ENCODE measurements at regions not wholly inside any gene's neighbourhood (a gene's known extent, or its start where the extent isn't known, plus 50 kb on each side); places are given as distances from the start of the nearest gene placed in this dataset.

GRCh38 chr12:81811778-81812125 lies 52.6 kb upstream of the PPFIA2 start:
- DNase-seq (ENCODE audit: low read depth, low spot score) (no peak), ATAC-seq (no peak)
- no TSS peak for BruUV-seq (replicated peaks)
- in situ Hi-C loops (cut with HindIII; ENCODE audit: low pct_unique_long_range_greater_than_20kb, low sequenced_read_pairs): no loop called here
- no peak for TF ChIP-seq CTCF (IDR thresholded peaks at IDR 0.05)
- no peak for TF ChIP-seq POLR2AphosphoS5 (IDR thresholded peaks at IDR 0.05; ENCODE audit: low read depth, low read length)
- TF ChIP-seq SIN3A (IDR thresholded peaks at IDR 0.05; ENCODE audit: borderline replicate concordance, insufficient read depth, low read depth, low read length): no peak
- TF ChIP-seq REST (IDR thresholded peaks at IDR 0.05; ENCODE audit: insufficient read depth in 1 of 2, low read depth in 2 of 2, low read length in 1 of 2): no peak
- no peak for TF ChIP-seq TCF7L2 (IDR thresholded peaks at IDR 0.05; ENCODE audit: low read depth, low read length)
- H3K4me1 ChIP-seq (ENCODE audit: control insufficient read depth, insufficient read depth, low read length): no peaks in the 10 kb centered on the region
- no peaks in the 10 kb centered on the region for H3K27me3 ChIP-seq (ENCODE audit: control insufficient read depth, insufficient read depth, low read length)
- ChIA-PET POLR2A (no interaction called here), CTCF (no interaction called here)
- H3K9me3 ChIP-seq (ENCODE audit: control insufficient read depth, insufficient read depth, low read depth, low read length): no peaks in the 10 kb centered on the region
- H3K27ac ChIP-seq (ENCODE audit: low read length): no peak overlapping the region
- no peaks in the 10 kb centered on the region for H3K36me3 ChIP-seq (ENCODE audit: control insufficient read depth, insufficient read depth, low read length)
- H3K4me3 ChIP-seq (ENCODE audit: low read depth in 2 of 2, low read length in 2 of 2): no peak overlapping the region
- intact Hi-C loops (cut with micrococcal nuclease; ENCODE audit: unreplicated experiment): no loop called here

- BruUV-seq (replicated peaks): no TSS peak
- in situ Hi-C loops (cut with HindIII; ENCODE audit: low pct_unique_long_range_greater_than_20kb, low sequenced_read_pairs): no loop called here
- intact Hi-C loops (cut with micrococcal nuclease; ENCODE audit: unreplicated experiment): no loop called here
- DNase-seq (ENCODE audit: low read depth, low spot score) (no peak), ATAC-seq (no peak)
- H3K36me3 ChIP-seq (ENCODE audit: control insufficient read depth, insufficient read depth, low read length): no peaks in the 10 kb centered on the region
- H3K27me3 ChIP-seq (ENCODE audit: control insufficient read depth, insufficient read depth, low read length): no peaks in the 10 kb centered on the region
- CTCF ChIA-PET: no interaction called here
- POLR2A ChIA-PET: no interaction called here
- H3K4me3 ChIP-seq (ENCODE audit: low read depth in 2 of 2, low read length in 2 of 2): no peak overlapping the region
- no peak overlapping the region for H3K27ac ChIP-seq (ENCODE audit: low read length)
- no peaks in the 10 kb centered on the region for H3K4me1 ChIP-seq (ENCODE audit: control insufficient read depth, insufficient read depth, low read length)
- TF ChIP-seq POLR2AphosphoS5 (IDR thresholded peaks at IDR 0.05; ENCODE audit: low read depth, low read length): no peak
- no peak for TF ChIP-seq TCF7L2 (IDR thresholded peaks at IDR 0.05; ENCODE audit: low read depth, low read length)
- no peak for TF ChIP-seq CTCF (IDR thresholded peaks at IDR 0.05)
- no peak for TF ChIP-seq SIN3A (IDR thresholded peaks at IDR 0.05; ENCODE audit: borderline replicate concordance, insufficient read depth, low read depth, low read length)
- TF ChIP-seq REST (IDR thresholded peaks at IDR 0.05; ENCODE audit: insufficient read depth in 1 of 2, low read depth in 2 of 2, low read length in 1 of 2): no peak
- no peaks in the 10 kb centered on the region for H3K9me3 ChIP-seq (ENCODE audit: control insufficient read depth, insufficient read depth, low read depth, low read length)
Measured at GRCh38 chr12:81811061-81811777, 52.1 kb upstream of the PPFIA2 start.
